HG02884 (cell line): ENCODE measurements at regions not wholly inside any gene's neighbourhood (a gene's known extent, or its start where the extent isn't known, plus 50 kb on each side); places are given as distances from the start of the nearest gene placed in this dataset.

Source experiments
- ATAC-seq: cut with Tn5 transposase; IDR thresholded peaks from one replicate; pipeline ENCODE4 v1.9.1; 2021; ENCODE audit warnings: mild to moderate bottlenecking, moderate library complexity; ENCODE audit not compliant: unreplicated experiment

- ATAC-seq, result no peak
These were observed 123.3 kb downstream of the RFLNA start for GRCh38 chr12:124418156-124418555.

- no peak for ATAC-seq
These were observed 121.9 kb downstream of the RFLNA start for GRCh38 chr12:124416516-124417395.

- no peak for ATAC-seq
These were observed 120.2 kb downstream of the RFLNA start for GRCh38 chr12:124415064-124415463.

- ATAC-seq, result no peak
These were observed 119.0 kb downstream of the RFLNA start for GRCh38 chr12:124413915-124414314.

GRCh38 chr12:124413401-124413800 lies 118.5 kb downstream of the RFLNA start:
- no peak for ATAC-seq

GRCh38 chr12:124412646-124413015 lies 117.7 kb downstream of the RFLNA start:
- ATAC-seq, result no peak

- no peak for ATAC-seq
These were observed 117.2 kb downstream of the RFLNA start for GRCh38 chr12:124411953-124412645.

GRCh38 chr12:124411281-124411878 lies 116.5 kb downstream of the RFLNA start:
- ATAC-seq, result no peak

GRCh38 chr12:124410354-124411175 lies 115.7 kb downstream of the RFLNA start:
- no peak for ATAC-seq

- ATAC-seq, result no peak
These were observed 114.1 kb downstream of the RFLNA start for GRCh38 chr12:124408822-124409517.

- ATAC-seq, result no peak
These were observed 112.2 kb downstream of the RFLNA start for GRCh38 chr12:124407074-124407473.

GRCh38 chr12:124406043-124406442 lies 111.2 kb downstream of the RFLNA start:
- no peak for ATAC-seq

GRCh38 chr12:124405592-124405991 lies 110.7 kb downstream of the RFLNA start:
- no peak for ATAC-seq

- ATAC-seq, result no peak
These were observed 110.3 kb downstream of the RFLNA start for GRCh38 chr12:124405151-124405550.

- no peak for ATAC-seq
These were observed 109.4 kb downstream of the RFLNA start for GRCh38 chr12:124404162-124404784.

- no peak for ATAC-seq
These were observed 108.4 kb downstream of the RFLNA start for GRCh38 chr12:124403273-124403672.

- ATAC-seq, result no peak
These were observed 107.6 kb downstream of the RFLNA start for GRCh38 chr12:124402248-124403066.

GRCh38 chr12:124401704-124402221 lies 106.9 kb downstream of the RFLNA start:
- no peak for ATAC-seq

GRCh38 chr12:124400124-124400523 lies 105.2 kb downstream of the RFLNA start:
- ATAC-seq, result no peak
